Hematopoietic multipotent progenitor cell treated with erythropoietin and hydrocortisone succinate and interleukin-3 and kit ligand, for 17 days (in vitro differentiated cells): ENCODE measurements at regions not wholly inside any gene's neighbourhood (a gene's known extent, or its start where the extent isn't known, plus 50 kb on each side); places are given as distances from the start of the nearest gene placed in this dataset.

Experiments
- DNase-seq: peaks from one replicate; pipeline ENCODE4 v3.0.0-alpha.2; 2015; ENCODE audit warnings: low spot score

DNA sequence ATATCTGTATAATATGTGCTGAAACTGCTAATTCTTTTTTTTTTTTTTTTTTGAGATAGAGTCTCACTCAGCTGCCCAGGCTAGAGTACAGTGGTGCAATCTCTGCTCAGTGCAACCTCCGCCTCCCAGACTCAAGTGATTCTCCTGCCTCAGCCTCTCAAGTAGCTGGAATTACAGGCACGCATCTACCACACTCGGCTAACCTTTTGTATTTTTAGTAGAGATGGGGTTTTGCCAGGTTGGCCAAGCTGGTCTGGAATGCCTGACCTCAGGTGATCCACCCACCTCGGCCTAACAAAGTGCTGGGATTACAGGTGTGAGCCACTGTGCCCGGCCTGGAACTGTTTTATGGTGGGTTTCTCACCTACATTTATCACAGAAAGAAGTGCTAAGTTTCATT lies 307.8 kb upstream of the STT3B start:
- DNase-seq = no peak

DNA sequence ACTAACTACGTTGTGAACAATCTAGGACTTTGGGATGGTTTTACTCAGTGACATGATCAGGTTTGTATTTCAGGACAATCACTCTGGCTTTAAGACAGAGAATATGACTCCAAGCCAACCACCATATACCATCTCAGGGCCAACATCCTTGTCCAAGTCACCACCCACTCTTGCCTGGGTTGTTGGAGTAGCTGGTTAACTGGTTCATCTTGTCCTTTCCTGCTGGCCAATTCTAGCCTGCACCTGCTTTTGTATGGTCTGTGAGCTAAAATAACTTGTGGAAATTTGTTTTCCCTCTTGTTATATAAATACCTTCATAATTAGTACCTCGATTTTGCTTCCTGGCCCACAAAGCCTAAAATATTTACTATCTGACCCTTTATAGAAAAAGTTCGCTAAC lies 306.8 kb upstream of the STT3B start:
- no peak for DNase-seq

DNA sequence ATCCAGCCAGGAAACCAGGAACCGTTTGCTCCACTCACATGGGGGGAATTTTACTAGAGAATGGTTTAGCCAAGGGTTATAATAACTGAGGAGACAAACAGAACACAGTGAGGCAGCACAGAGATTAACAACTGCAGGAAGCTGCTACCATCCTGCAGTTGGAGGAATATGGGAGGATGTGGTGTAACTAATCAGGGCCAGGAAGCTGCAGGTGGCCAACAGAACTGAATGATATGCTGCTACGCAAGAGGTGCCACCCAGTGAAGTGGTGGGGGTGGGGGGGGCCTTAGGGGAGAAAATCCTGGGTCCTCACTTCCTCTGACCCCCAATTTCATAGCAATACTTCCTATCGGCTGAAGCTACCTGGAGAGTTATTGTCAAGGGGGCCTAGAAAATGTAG lies 306.4 kb upstream of the STT3B start:
- DNase-seq = no peak

- DNase-seq = no peak
Observed at GRCh38 chr3:31227131-31227562, 305.6 kb upstream of the STT3B start.

DNA sequence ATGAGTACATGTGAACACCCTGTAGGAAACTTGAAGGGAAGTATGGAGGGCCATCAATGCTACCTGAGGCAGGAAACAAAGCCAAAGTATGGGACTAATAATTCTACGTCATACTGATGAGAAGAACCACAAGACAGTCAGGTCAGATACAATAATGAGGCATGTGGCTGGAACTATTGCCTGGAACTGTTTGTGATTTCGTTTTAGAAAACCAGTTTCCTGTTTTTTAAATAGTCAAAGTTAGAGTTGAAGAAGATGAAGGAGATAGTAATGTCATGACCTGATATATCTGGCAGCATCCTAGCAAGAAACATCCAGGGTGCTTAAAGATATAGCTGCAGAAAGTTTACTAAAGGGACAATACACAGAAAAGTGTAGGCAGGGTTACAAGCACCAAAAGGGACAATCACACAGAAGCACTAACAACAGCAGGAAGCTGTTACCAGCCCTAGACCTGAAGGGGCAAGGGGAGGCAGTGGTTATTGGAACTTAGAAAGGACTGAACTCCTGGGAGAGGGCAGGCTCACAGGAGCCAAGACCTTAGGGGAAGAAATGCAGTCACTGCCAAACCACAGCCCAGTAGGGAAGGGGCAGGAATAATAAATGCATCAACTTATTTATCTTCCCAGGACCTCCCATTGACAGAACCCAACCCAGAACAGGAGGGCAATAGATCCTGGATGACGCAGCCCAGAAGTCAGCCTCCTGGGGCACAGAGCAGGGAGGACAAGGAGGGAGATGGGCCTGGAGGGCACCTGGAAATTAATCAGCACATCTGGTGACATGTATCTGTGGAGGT lies 302.1 kb upstream of the STT3B start:
- no peak for DNase-seq

- no peak for DNase-seq
Observed at GRCh38 chr3:31232055-31233025, 300.4 kb upstream of the STT3B start.

GRCh38 chr3:31234145-31234544 lies 298.6 kb upstream of the STT3B start:
- DNase-seq = no peak

DNA sequence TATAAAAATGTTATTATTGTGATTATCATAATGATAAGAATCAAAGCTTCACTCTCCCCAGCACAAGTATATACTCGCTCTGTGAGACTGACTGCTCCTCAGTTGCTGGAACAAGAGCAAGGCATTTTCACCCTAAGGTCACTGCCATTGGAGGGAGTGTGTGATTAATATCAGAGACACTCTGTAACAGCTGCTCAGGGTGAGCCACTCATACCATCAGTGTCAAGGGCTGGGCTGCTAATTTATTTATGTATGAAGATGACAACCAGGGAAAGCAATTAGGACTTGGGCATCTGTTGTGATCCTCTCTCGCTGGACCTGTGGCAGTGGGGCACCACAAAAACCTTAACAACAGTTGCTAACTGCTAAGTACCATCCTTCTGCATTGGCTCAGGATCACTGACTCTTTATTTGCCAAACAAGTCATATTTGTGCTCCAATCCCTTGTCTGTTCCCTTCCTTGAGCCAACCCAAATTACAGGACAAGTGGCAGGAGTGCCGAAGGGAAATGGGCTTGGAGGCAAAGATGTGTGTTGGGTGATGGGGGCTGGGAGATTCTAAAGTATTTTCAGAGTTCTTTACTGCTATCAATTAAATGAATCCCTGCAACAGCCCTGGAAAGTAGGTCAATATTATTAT lies 297.5 kb upstream of the STT3B start:
- DNase-seq = no peak

DNA sequence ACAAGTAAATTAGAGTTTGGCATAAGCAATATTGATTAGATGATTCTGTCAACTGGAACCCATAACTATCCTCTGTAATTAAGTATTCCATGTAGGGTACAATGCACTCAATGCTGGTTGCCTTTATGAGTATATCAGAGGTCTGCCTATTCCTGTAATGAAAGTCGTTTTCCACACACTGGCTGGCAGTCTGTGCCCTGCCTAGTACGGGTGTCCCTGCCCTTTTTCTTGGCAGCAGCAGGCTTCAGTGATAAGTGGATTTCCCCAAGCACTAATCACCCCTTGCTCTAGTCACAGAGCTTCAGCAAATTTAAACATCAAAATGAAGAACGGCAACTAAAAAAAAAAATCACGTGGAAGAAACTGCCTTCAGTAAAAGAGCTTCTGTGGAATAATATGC lies 294.8 kb upstream of the STT3B start:
- no peak for DNase-seq

- DNase-seq = no peak
Observed at GRCh38 chr3:31240013-31240412, 292.7 kb upstream of the STT3B start.

GRCh38 chr3:31240466-31240865 lies 292.3 kb upstream of the STT3B start:
- no peak for DNase-seq

GRCh38 chr3:31240874-31241273 lies 291.9 kb upstream of the STT3B start:
- no peak for DNase-seq

DNA sequence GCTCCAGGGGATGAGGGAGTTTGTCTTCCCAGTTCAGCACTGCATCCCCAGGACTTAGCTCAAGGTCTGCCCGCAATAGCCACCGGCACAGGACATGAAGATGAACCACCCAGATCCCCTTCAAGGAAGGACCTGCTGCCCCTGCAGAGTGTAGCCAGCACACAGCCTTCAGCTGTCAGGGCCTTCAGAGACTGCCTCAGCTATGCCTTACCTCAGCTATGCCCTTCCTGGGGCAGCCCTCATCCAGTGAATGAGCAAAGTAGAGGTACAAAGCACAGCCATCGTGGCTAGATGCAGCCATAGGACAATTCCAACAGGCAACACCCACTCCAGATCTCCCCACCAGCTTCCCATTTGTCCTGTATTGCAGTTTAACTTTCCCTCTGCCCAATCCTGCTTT lies 291.2 kb upstream of the STT3B start:
- DNase-seq = no peak

GRCh38 chr3:31242026-31242960 lies 290.4 kb upstream of the STT3B start:
- no peak for DNase-seq

DNA sequence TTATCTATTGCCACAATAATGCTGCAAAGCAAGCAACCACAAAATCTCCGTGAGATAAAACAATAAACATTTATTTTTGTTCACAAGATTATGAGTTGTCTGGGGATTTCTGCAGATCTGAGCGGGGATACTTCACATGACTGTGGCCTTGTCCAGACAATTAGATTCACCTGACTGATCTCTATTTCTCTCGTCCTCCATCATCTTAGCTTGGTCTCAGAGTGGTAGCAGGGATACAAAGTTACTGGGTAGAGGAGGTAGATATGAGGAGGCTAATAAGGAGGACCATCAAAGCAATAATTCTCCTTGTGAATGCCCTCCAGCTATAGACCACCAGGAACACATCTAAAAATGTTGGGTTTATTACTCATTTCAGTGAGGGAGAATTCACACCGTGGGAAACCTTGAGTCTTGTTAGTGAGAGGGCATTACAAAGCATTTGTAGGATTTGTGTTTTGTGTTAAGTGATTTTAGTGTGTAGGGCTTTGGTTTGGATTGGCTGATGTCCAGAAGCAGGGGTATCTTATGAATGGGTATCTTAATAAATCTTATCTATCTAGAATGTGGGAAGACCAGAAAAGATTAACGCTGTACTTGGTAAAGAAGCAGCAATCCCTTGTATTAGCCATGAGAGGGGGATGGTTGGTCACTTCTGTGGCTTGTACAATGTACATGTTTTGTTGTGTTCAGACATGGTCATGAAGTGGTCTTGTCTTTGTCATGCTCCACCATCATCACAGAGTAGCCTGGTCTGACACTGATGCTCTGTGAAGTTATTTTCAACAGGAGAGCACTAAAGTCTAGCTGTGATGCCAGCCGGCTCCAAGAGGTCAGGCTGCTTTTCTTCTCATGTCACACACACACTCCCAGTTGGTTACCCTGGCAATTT lies 287.6 kb upstream of the STT3B start:
- DNase-seq = no peak

- no peak for DNase-seq
Observed at GRCh38 chr3:31246293-31247062, 286.2 kb upstream of the STT3B start.

DNA sequence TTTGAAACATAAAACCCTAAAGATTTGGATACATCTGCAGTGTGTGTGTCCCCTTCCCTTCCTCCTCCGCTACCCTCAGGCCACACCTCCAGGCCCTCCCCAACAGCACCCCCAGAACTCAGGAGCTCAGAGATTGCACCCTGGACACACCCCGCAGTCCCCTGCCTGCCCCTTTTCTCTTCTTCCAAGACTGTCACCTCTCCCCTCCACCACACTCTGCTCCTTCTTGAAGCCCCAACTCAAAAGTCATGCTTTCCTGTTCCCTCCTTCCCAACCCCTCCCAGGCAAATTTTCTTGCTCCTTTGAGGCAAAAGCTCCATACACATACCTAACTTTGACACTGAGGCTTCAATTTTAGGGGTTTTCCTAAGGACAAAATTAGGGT lies 285.7 kb upstream of the STT3B start:
- no peak for DNase-seq

DNA sequence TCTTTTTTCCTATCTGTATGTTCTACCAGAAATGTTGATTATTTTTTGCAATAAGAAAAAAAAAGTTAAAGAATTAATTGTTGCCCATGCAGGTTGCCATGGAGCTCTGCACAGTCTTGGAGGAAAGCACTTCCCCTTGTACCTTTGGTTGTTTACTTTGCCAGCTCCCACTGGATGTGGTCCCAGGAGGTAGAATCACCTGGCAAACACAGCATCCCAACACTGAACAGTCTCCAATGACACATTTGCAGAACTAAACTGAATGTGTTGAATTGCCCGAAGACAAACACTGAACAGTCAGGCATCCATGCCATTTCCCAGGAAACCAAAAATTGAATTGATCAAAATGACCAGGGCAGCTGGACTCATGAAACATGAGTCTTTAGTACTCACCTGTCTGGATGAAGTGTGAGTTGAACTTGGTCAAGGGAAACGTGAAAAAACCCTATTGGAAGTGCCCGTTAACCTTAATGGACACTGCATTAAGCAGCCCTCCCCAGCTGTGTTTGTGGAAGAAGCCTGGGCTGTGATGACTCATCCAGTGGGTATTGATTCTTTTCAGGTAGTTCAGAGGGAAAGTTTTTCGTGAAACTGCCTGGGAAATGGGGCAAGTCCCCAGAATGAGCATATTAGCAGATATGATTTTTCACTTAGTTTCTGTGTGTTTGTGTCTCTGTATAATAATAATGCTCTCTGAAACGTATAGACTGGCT lies 284.7 kb upstream of the STT3B start:
- DNase-seq = no peak

DNA sequence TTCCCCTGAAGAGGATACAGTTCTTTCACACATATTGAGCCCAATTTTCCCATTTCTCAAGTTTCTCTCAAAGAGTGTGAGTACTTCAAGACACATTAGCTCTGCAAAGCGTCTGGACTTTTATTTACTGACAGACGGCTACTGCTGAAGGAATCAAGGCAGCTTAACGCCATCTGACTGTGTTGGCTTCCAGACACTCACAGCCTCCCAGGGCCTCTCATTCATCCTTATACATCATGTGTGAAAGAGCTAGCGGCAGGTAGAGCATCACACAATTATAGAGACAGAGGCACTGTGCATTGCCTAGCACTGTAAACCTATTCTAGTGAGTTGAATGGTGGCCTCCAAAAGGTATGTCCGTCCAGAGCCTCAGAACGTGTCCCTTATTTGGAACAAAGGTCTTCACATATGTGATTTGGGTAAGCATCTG lies 284.1 kb upstream of the STT3B start:
- DNase-seq = no peak
